Astrocyte (in vitro differentiated cells and primary cell): ENCODE measurements at regions not wholly inside any gene's neighbourhood (a gene's known extent, or its start where the extent isn't known, plus 50 kb on each side); places are given as distances from the start of the nearest gene placed in this dataset.
"Not testable (repeated sequence)": the region's sequence is repeated elsewhere in the genome, so short reads cannot be mapped to it uniquely, and the experiment has no call there.

Experiments
- CTCF ChIP-seq: IDR thresholded peaks from 2 replicates; pipeline ENCODE4 v1.5.1; 2011; ENCODE audit warnings: low read depth, mild to moderate bottlenecking, inconsistent platforms, low read length, moderate library complexity; ENCODE audit not compliant: insufficient read depth
- EZH2 ChIP-seq: IDR thresholded peaks from 2 replicates; pipeline ENCODE4 v1.6.1; 2012; ENCODE audit warnings: mild to moderate bottlenecking, low read length, inconsistent platforms; ENCODE audit not compliant: insufficient read depth

- not testable (repeated sequence) for TF ChIP-seq CTCF, EZH2
Observed at GRCh38 chr12:131631889-131632651, 78.8 kb upstream of the SFSWAP start.
